ENCODE measurements at regions not wholly inside any gene's neighbourhood (a gene's known extent, or its start where the extent isn't known, plus 50 kb on each side); places are given as distances from the start of the nearest gene placed in this dataset.

GRCh38 chr9:16276866-16277265 is 593.6 kb downstream of the BNC2 start:
- intact Hi-C loops (cut with micrococcal nuclease; ENCODE audit: unreplicated experiment), result no loop called here

GRCh38 chr9:16277471-16277960 is 593.0 kb downstream of the BNC2 start:
- Histone ChIP-seq H3K4me1 (ENCODE audit: control insufficient read depth, insufficient read depth, low read length) (no peaks in the 10 kb centered on the region), H3K9me3 (ENCODE audit: control insufficient read depth, insufficient read depth, low read depth, low read length) (no peaks in the 10 kb centered on the region), H3K36me3 (ENCODE audit: control insufficient read depth, insufficient read depth, low read length) (no peaks in the 10 kb centered on the region), H3K4me3 (ENCODE audit: low read depth in 2 of 2, low read length in 2 of 2) (no peak overlapping the region), H3K27me3 (ENCODE audit: control insufficient read depth, insufficient read depth, low read length) (no peaks in the 10 kb centered on the region), H3K27ac (ENCODE audit: low read length) (no peak overlapping the region)
- in situ Hi-C loops (cut with HindIII; ENCODE audit: low pct_unique_long_range_greater_than_20kb, low sequenced_read_pairs), result no loop called here
- ATAC-seq, result no peak
- intact Hi-C loops (cut with micrococcal nuclease; ENCODE audit: unreplicated experiment), result no loop called here
- BruUV-seq (replicated peaks), result no TSS peak
- TF ChIP-seq SIN3A (IDR thresholded peaks at IDR 0.05; ENCODE audit: borderline replicate concordance, insufficient read depth, low read depth, low read length) (no peak), POLR2AphosphoS5 (IDR thresholded peaks at IDR 0.05; ENCODE audit: low read depth, low read length) (no peak)
- no peak for DNase-seq (ENCODE audit: low read depth, low spot score)
- CTCF ChIA-PET, result no interaction called here
- POLR2A ChIA-PET, result no interaction called here

More at GRCh38 chr9:16276866-16277265, 593.6 kb downstream of the BNC2 start:
- POLR2A ChIA-PET, result no interaction called here
- ATAC-seq (no peak), DNase-seq (ENCODE audit: low read depth, low spot score) (no peak)
- CTCF ChIA-PET, result no interaction called here
- Histone ChIP-seq H3K27ac (ENCODE audit: low read length) (no peak overlapping the region), H3K36me3 (ENCODE audit: control insufficient read depth, insufficient read depth, low read length) (no peaks in the 10 kb centered on the region), H3K4me3 (ENCODE audit: low read depth in 2 of 2, low read length in 2 of 2) (no peak overlapping the region), H3K27me3 (ENCODE audit: control insufficient read depth, insufficient read depth, low read length) (no peaks in the 10 kb centered on the region), H3K9me3 (ENCODE audit: control insufficient read depth, insufficient read depth, low read depth, low read length) (no peaks in the 10 kb centered on the region), H3K4me1 (ENCODE audit: control insufficient read depth, insufficient read depth, low read length) (no peaks in the 10 kb centered on the region)
- in situ Hi-C loops (cut with HindIII; ENCODE audit: low pct_unique_long_range_greater_than_20kb, low sequenced_read_pairs), result no loop called here
- BruUV-seq (replicated peaks), result no TSS peak
- no peak for TF ChIP-seq POLR2AphosphoS5 (IDR thresholded peaks at IDR 0.05; ENCODE audit: low read depth, low read length)
- no peak for TF ChIP-seq CTCF (IDR thresholded peaks at IDR 0.05)
- TF ChIP-seq SIN3A (IDR thresholded peaks at IDR 0.05; ENCODE audit: borderline replicate concordance, insufficient read depth, low read depth, low read length), result no peak
- no peak for TF ChIP-seq REST (IDR thresholded peaks at IDR 0.05; ENCODE audit: insufficient read depth in 1 of 2, low read depth in 2 of 2, low read length in 1 of 2)

- BruUV-seq (replicated peaks), result no TSS peak
- intact Hi-C loops (cut with micrococcal nuclease; ENCODE audit: unreplicated experiment), result no loop called here
- in situ Hi-C loops (cut with HindIII; ENCODE audit: low pct_unique_long_range_greater_than_20kb, low sequenced_read_pairs), result no loop called here
- Histone ChIP-seq H3K4me1 (ENCODE audit: control insufficient read depth, insufficient read depth, low read length) (no peaks in the 10 kb centered on the region), H3K36me3 (ENCODE audit: control insufficient read depth, insufficient read depth, low read length) (no peaks in the 10 kb centered on the region), H3K27me3 (ENCODE audit: control insufficient read depth, insufficient read depth, low read length) (no peaks in the 10 kb centered on the region), H3K27ac (ENCODE audit: low read length) (no peak overlapping the region), H3K4me3 (ENCODE audit: low read depth in 2 of 2, low read length in 2 of 2) (no peak overlapping the region), H3K9me3 (ENCODE audit: control insufficient read depth, insufficient read depth, low read depth, low read length) (no peaks in the 10 kb centered on the region)
- ChIA-PET CTCF (no interaction called here), POLR2A (no interaction called here)
- TF ChIP-seq POLR2AphosphoS5 (IDR thresholded peaks at IDR 0.05; ENCODE audit: low read depth, low read length) (no peak), SIN3A (IDR thresholded peaks at IDR 0.05; ENCODE audit: borderline replicate concordance, insufficient read depth, low read depth, low read length) (no peak), TCF7L2 (IDR thresholded peaks at IDR 0.05; ENCODE audit: low read depth, low read length) (no peak), CTCF (IDR thresholded peaks at IDR 0.05) (no peak), REST (IDR thresholded peaks at IDR 0.05; ENCODE audit: insufficient read depth in 1 of 2, low read depth in 2 of 2, low read length in 1 of 2) (no peak)
- DNase-seq (ENCODE audit: low read depth, low spot score), result no peak
- ATAC-seq, result no peak
Observed at GRCh38 chr9:16278326-16278999, 592.0 kb downstream of the BNC2 start.
